Thoracic aorta (tissue), 2 donors: ENCODE measurements at regions not wholly inside any gene's neighbourhood (a gene's known extent, or its start where the extent isn't known, plus 50 kb on each side); places are given as distances from the start of the nearest gene placed in this dataset.

Experiments
- ATAC-seq: fragments of 150-250 bp; one replicate; pipeline ENCODE4 v1.8.0; 2017; ENCODE audit warnings: low read depth; ENCODE audit not compliant: insufficient number of reproducible peaks, low FRiP score
- DNase-seq: peaks from one replicate; pipeline ENCODE4 v3.0.0-alpha.2; 2020; ENCODE audit warnings: low spot score
- H3K27ac ChIP-seq, 2 donors: fragments of 200-600 bp; sonication (generic); 1 replicate in 1 of 2; 2 replicates in 1 of 2; pipeline ENCODE4 v1.5.1; 2016; ENCODE audit warnings: mild to moderate bottlenecking in 2 of 2, moderate library complexity in 2 of 2
- H3K27me3 ChIP-seq: fragments of 200-600 bp; sonication (generic); replicated peaks from 2 replicates; pipeline ENCODE4 v1.6.0; 2016; ENCODE audit warnings: mild to moderate bottlenecking; ENCODE audit not compliant: insufficient read depth
- H3K36me3 ChIP-seq: fragments of 200-600 bp; sonication (generic); one replicate; pipeline ENCODE4 v1.5.1; 2016
- H3K4me1 ChIP-seq, 2 donors: fragments of 200-600 bp; sonication (generic); 1 replicate in 1 of 2; 2 replicates in 1 of 2; pipeline versions ENCODE4 v1.5.1 to v1.6.0; 2016; ENCODE audit warnings: low read depth in 2 of 2, mild to moderate bottlenecking in 1 of 2; ENCODE audit not compliant: control insufficient read depth in 1 of 2
- H3K4me3 ChIP-seq: fragments of 200-600 bp; sonication (generic); 2 replicates; pipeline ENCODE4 v1.5.1; 2016; ENCODE audit warnings: mild to moderate bottlenecking
- H3K9me3 ChIP-seq: fragments of 200-600 bp; sonication (generic); 2 replicates; pipeline ENCODE4 v1.5.1; 2016
- CTCF ChIP-seq: fragments of 200-600 bp; sonication (generic); IDR thresholded peaks from one replicate; pipeline ENCODE4 v1.5.1; 2019; ENCODE audit warnings: antibody characterized with exemption

- no peak overlapping the region for H3K27ac ChIP-seq
Observed at GRCh38 chr2:76279142-76279541, 568.4 kb upstream of the GCFC2 start.

GRCh38 chr2:76275788-76276187 lies 565.1 kb upstream of the GCFC2 start:
- Histone ChIP-seq H3K4me1 (no peaks in the 10 kb centered on the region), H3K27ac (no peak overlapping the region), H3K27me3 (no peaks in the 10 kb centered on the region), H3K4me3 (no peak overlapping the region), H3K9me3 (no peaks in the 10 kb centered on the region), H3K36me3 (no peaks in the 10 kb centered on the region)
- DNase-seq (no peak), ATAC-seq (no peak)
- no peak for TF ChIP-seq CTCF

More at GRCh38 chr2:76279142-76279541, 568.4 kb upstream of the GCFC2 start:
- Histone ChIP-seq H3K9me3 (no peaks in the 10 kb centered on the region), H3K4me1 (no peaks in the 10 kb centered on the region), H3K36me3 (no peaks in the 10 kb centered on the region), H3K27me3 (no peaks in the 10 kb centered on the region), H3K4me3 (no peak overlapping the region)
- TF ChIP-seq CTCF: no peak
- DNase-seq: no peak
- ATAC-seq: no peak

GRCh38 chr2:76274676-76275075 lies 564.0 kb upstream of the GCFC2 start:
- Histone ChIP-seq H3K4me3 (no peak overlapping the region), H3K27ac (no peak overlapping the region), H3K4me1 (no peaks in the 10 kb centered on the region), H3K9me3 (no peaks in the 10 kb centered on the region), H3K27me3 (no peaks in the 10 kb centered on the region), H3K36me3 (no peaks in the 10 kb centered on the region)
- DNase-seq (no peak), ATAC-seq (no peak)
- TF ChIP-seq CTCF: no peak

- no peaks in the 10 kb centered on the region for H3K27me3 ChIP-seq
- no peak overlapping the region for H3K27ac ChIP-seq
- ATAC-seq: no peak
- no peak for TF ChIP-seq CTCF
- no peak overlapping the region for H3K4me3 ChIP-seq
- H3K36me3 ChIP-seq: no peaks in the 10 kb centered on the region
- no peaks in the 10 kb centered on the region for H3K9me3 ChIP-seq
- no peak for DNase-seq
- H3K4me1 ChIP-seq: no peaks in the 10 kb centered on the region
Observed at GRCh38 chr2:76274160-76274559, 563.4 kb upstream of the GCFC2 start.

GRCh38 chr2:76270096-76270710 lies 559.5 kb upstream of the GCFC2 start:
- H3K27me3 ChIP-seq: no peaks in the 10 kb centered on the region
- H3K4me1 ChIP-seq: no peaks in the 10 kb centered on the region

More at GRCh38 chr2:76270096-76270710, 559.5 kb upstream of the GCFC2 start:
- Histone ChIP-seq H3K27ac (no peak overlapping the region), H3K4me3 (no peak overlapping the region), H3K36me3 (no peaks in the 10 kb centered on the region), H3K9me3 (no peaks in the 10 kb centered on the region)
- no peak for DNase-seq
- no peak for TF ChIP-seq CTCF
- ATAC-seq: no peak
